ENCODE measurements at regions not wholly inside any gene's neighbourhood (a gene's known extent, or its start where the extent isn't known, plus 50 kb on each side); places are given as distances from the start of the nearest gene placed in this dataset.
"Not testable (repeated sequence)": the region's sequence is repeated elsewhere in the genome, so short reads cannot be mapped to it uniquely, and the experiment has no call there.

GRCh38 chr11:69869311-69869939, 50.2 kb upstream of the FGF3 start:
- no peak for DNase-seq

DNA sequence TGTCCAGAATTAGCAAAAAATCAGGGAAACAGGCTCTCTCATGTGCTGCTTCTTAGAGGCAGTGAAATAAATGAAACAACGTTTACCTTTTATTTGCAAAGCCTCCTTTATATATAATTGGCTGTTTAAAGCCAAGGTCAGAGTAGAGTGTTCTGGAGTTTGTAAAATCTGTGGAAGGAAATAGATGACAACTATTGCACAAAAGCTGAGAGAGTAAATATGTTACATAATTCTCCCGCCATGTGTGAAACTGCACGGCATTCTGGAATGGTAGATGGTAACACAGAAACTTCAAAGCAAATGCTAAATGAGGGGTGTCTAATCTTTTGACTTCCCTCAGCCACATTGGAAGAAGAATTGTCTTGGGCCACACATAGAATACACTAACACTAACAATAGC, 51.5 kb upstream of the FGF3 start:
- DNase-seq: no peak

- no peak for DNase-seq
Observed at GRCh38 chr11:69873166-69874077, 54.2 kb upstream of the FGF3 start.

DNA sequence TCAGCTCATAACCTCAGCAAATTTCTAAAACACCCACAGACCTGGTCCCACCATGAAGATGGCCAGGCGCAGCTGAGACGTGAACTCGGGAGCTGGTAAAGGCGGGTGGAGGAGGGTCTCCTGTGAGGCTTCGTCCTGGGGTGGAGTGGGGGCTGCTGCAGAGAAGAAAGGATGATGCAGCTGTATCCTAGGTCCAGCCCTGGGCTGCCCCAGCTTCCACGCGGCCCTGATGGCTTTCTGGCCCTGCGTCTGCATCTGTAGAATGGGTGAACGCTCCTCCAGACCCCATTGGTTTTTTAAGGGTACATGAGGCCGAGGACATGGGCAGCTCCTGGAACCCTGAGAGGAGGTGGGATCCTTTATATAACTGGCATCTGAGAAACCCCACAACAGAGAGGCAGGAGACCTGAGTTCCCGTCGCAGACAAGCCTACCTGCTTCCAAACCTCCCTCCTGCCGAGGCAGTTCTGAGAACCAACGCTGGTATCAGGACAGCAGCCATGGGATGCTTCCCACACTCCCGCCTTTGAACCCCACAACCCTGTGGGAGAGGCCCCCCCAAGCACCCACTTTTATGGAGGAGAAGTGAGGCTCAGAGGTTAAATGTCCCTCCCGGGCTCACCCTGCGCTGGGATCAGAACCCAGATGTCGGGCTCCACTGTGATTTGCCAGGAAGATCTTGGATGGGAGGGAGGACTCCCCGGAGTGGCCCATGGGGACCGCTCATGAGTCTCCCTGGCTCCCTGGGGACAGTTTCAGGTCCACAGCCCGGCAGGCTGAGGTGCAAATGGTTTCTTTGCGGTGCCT, 55.2 kb upstream of the FGF3 start:
- DNase-seq: no peak

GRCh38 chr11:69874984-69875624, 55.9 kb upstream of the FGF3 start:
- DNase-seq: no peak

DNA sequence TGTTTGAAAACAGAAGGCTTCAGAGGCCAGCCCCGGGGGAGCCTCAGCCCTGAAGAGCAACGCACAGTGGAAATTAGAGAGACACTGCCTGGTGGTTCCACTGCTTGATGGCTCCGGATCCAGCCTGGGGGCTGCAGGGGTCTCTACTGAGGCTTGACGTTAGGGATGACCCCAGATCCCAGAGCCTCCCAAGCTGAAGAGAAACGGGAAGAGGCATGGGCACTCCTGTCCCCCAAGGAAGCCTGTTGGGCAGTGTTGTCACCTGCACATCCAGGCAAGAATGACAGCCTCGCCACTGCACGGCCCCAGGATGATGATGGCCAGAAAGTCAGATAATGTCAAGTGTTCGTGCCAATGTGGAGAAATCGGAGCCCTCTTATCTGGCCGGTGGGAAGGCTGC, 56.8 kb upstream of the FGF3 start:
- DNase-seq: no peak

- no peak for DNase-seq
Observed at GRCh38 chr11:69877235-69877634, 58.0 kb upstream of the FGF3 start.

- not testable (repeated sequence) for DNase-seq
Observed at GRCh38 chr11:69877704-69878103, 58.5 kb upstream of the FGF3 start.

DNA sequence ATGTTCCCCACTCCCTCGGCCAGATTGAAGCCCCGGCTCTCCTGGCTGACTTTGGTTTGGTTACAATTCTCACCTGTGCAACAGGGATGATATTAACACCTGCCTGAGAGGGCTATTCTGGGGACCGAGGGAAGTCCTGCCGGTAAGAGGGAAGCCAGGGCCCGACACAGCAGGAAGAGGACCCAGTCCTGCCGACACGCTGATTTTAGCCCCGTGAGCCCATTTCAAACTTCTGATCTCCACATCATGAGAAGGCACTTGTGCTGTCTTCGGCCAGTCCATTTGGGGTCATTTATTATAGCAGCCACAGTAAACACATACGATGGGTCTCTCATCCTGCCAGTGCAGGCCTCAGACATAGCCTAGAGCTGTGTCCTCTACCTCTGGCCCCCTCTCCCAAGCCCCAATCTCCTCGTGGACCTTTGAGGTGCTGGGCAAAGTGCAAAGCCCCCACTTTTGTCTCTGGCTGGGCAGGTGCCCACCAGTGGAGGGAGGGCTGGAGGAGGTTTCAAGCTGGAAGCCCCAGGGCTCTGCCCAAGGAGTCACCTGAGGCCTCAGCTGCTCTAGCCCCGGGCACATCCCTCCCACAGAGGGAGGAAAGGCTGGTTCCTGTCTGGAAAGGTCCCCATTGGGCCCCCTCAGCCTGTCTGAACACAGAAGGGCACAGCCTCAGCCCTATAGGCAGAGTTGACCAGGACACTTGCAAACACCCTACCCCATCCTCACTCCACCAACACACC, 59.1 kb upstream of the FGF3 start:
- DNase-seq: no peak

GRCh38 chr11:69878927-69879728, 59.9 kb upstream of the FGF3 start:
- DNase-seq: no peak

DNA sequence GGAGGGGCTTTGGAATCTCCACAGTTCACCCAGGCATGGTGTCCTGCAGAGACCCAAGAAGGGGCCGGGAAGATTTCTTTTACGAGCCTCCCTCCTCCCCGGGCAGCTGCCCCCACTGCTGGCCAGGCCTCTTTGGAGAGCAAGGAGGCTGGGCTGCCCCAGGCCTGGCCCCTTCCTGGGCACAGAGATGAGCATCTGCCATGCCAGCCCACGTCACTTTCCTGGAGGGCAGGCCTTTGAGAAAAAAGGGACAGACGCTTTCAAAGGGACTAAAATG, 60.5 kb upstream of the FGF3 start:
- no peak for DNase-seq

GRCh38 chr11:69880041-69880825, 61.0 kb upstream of the FGF3 start:
- no peak for DNase-seq

- DNase-seq: no peak
Observed at GRCh38 chr11:69880826-69881445, 61.7 kb upstream of the FGF3 start.

DNA sequence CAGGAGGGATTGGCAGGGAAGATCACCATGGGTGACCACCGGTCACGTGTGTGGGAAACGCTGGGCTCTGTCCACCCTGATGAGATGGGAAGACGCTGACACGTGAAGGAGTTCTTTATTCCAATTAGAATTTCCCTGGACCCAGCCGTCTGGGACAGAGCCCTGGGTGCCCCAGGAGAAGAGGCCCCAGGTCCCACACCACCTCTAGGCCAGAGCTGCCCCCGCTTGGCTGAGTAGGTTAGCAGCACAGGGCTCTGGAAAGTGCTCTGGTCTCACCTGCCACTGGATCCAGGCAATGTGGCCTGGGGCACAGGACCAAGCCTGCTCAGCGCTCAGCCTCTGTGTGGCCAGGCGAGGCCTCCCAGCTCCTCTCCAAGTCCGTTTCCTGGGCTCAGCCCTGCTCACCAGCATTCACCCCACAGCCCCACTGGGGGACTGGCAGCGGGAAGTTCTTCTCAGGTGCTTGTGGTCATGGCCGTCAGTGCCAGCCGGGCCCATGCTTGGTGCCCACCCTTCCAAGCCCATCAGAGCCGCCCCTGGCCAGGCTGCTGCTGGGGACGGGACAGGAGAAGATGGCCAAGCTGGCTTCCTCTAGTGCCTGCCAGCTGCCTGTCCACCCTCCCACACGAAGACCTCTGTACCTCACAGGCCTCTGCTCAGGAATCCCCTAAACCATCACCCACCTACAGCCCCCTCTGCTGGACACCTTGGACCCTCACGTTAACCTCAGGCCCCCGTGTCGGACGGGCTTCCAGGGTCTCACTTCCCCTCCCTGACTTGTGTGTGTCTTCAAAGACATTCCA, 62.5 kb upstream of the FGF3 start:
- no peak for DNase-seq

DNA sequence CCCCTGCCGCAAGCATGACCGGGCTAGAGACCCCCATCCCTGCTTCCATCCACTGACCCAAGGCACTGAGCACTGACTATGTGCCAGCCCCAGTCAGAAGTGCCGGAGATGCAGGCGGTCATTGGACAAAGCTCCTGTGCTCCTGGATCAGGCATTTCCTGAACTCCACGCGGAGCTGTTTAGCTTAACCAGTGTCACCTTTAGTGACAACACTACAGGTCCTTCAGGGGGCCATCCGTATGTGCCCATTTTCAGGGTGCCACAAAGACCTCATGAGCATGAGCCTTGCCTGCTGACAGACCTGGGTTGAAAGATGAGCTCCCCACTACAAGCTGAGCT, 63.0 kb upstream of the FGF3 start:
- DNase-seq: no peak

GRCh38 chr11:69883292-69884255, 64.4 kb upstream of the FGF3 start:
- DNase-seq: no peak

GRCh38 chr11:69884286-69884685, 65.1 kb upstream of the FGF3 start:
- DNase-seq: no peak

DNA sequence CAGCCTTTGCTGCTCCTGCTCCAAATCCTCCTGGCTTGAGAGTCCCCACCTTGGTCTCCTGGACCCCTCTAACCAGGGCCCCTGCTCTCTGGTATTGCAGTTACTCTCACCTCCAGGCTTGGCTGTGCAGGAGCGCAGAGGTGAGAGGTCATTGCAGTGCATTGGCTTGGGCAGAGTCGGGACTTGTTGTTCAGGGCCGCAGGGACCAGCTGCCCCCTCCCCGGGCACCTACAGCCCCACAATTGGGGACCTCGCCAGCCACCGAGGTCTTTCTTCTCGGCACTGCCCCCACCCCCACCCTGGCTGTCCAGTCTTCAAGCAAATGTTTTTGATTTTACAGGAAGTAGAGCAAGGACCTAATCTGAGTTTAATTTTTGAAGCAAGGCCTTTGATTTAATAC, 65.5 kb upstream of the FGF3 start:
- DNase-seq: no peak
